SK-N-SH treated with all-trans-retinoic acid at 6 μM for 48 hours (cell line): ENCODE measurements at regions not wholly inside any gene's neighbourhood (a gene's known extent, or its start where the extent isn't known, plus 50 kb on each side); places are given as distances from the start of the nearest gene placed in this dataset.

Experiments
- ZFP30 ChIP-seq: fragments of 450-650 bp; formaldehyde crosslinking; IDR thresholded peaks from 2 replicates; pipeline ENCODE4 v1.5.0; 2022; ENCODE audit warnings: mild to moderate bottlenecking, moderate library complexity
- TF ChIP-seq, protein P1 (sequence below): fragments of 250-450 bp; sonication (Bioruptor Pico); IDR thresholded peaks from 2 replicates; pipeline ENCODE4 v1.5.1; 2020; ENCODE audit warnings: low read depth, mild to moderate bottlenecking, moderate library complexity

DNA sequence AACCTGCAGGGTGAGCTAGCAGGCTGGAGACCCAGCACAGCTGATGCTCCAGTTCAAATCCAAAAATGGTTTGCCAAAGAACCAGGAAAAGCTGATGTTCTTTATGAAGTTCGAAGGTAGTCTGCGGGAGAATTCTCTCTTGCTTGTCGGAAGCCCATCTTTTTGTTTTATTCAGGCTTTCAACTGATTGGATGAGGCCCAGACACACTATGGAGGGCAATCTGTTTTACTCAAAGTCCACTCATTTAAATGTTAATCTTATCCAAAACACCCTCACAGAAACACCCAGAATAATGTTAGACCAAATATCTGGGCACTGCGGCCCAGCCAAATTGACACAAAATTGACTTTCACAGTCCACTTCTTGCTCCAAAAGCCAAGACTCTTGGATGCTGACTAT, 105.6 kb upstream of the PMEPA1 start:
- no peak for TF ChIP-seq ZFP30 (CRISPR knock-in tag)
- TF ChIP-seq, protein P1, sequence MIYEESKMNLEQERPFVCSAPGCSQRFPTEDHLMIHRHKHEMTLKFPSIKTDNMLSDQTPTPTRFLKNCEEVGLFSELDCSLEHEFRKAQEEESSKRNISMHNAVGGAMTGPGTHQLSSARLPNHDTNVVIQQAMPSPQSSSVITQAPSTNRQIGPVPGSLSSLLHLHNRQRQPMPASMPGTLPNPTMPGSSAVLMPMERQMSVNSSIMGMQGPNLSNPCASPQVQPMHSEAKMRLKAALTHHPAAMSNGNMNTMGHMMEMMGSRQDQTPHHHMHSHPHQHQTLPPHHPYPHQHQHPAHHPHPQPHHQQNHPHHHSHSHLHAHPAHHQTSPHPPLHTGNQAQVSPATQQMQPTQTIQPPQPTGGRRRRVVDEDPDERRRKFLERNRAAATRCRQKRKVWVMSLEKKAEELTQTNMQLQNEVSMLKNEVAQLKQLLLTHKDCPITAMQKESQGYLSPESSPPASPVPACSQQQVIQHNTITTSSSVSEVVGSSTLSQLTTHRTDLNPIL (CRISPR knock-in tag) = no peak
